WI38 (cell line): ENCODE measurements at regions not wholly inside any gene's neighbourhood (a gene's known extent, or its start where the extent isn't known, plus 50 kb on each side); places are given as distances from the start of the nearest gene placed in this dataset.
"Not testable (repeated sequence)": the region's sequence is repeated elsewhere in the genome, so short reads cannot be mapped to it uniquely, and the experiment has no call there.

Experiments
- H3K4me3 ChIP-seq: 2 replicates; pipeline ENCODE4 v1.5.1; 2011; ENCODE audit warnings: low read depth, mild to moderate bottlenecking, control low read depth, low read length
- TF ChIP-seq, protein P1 (sequence below): IDR thresholded peaks from 2 replicates; pipeline ENCODE4 v1.5.1; 2012; ENCODE audit warnings: low read depth, mild to moderate bottlenecking, control low read depth, low read length

DNA sequence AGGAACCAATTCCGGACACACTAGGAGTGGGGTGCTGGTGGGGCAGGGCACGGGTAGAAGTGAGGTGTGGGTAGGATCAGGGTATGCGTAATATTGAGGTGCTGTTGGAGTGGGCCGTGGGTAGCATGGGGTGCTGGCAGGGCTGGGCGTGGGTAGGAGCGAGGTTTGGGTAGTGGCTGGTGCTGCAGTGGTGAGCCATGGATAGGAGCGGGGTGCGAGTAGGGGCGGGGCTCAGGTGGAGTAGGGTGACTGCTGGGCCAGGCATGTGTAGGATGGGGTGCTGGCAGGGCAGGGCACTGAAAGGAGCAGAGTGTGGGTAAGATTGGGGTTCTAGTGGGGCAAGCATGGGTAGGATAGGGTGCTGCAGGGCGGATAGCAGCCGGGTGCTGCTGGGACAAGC is 114.2 kb upstream of the DUSP22 start:
- TF ChIP-seq, protein P1, sequence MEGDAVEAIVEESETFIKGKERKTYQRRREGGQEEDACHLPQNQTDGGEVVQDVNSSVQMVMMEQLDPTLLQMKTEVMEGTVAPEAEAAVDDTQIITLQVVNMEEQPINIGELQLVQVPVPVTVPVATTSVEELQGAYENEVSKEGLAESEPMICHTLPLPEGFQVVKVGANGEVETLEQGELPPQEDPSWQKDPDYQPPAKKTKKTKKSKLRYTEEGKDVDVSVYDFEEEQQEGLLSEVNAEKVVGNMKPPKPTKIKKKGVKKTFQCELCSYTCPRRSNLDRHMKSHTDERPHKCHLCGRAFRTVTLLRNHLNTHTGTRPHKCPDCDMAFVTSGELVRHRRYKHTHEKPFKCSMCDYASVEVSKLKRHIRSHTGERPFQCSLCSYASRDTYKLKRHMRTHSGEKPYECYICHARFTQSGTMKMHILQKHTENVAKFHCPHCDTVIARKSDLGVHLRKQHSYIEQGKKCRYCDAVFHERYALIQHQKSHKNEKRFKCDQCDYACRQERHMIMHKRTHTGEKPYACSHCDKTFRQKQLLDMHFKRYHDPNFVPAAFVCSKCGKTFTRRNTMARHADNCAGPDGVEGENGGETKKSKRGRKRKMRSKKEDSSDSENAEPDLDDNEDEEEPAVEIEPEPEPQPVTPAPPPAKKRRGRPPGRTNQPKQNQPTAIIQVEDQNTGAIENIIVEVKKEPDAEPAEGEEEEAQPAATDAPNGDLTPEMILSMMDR, result no peak
- H3K4me3 ChIP-seq, result no peak overlapping the region

DNA sequence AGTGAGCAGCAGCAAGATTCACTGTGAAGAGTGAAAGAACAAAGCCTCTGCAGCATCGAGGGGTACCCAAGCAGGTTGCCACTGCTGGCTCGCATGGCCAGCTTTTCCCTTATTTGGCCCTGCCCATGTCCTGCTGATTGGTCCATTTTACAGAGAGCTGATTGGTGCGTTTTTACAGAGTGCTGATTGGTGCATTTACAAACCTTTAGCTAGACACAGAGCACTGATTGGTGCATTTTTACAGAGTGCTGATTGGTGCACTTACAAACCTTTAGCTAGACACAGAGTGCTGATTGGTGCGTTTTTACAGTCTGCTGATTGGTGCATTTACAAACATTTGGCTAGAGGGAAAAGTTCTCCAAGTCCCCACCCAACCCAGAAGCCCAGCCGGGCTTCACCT is 113.4 kb upstream of the DUSP22 start:
- not testable (repeated sequence) for H3K4me3 ChIP-seq

DNA sequence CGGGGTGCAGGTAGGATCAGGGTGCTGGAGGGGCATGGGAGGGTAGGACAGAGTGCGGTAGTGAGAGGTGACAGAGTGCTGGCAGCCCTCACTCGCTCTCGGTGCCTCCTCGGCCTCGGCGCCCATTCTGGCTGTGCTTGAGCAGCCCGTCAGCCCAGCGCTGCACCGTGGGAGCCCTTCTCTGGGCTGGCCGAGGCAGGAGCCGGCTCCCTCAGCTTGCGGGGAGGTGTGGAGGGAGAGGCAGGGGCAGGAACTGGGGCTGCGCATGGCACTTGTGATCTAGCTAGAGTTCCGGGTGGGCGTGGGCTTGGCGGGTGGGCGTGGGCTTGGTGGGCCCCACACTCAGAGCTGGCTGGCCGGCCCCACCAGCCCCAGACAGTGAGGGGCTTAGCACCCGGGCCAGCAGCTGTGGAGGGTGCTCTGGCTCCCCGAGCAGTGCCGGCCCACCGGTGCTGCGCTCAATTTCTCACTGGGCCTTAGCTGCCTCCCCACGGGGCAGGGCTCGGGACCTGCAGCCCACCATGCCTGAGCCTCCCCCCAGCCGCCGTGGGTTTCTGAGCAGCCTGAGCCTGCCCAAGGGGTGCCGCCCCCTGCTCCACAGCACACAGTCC is 112.8 kb upstream of the DUSP22 start:
- no peak overlapping the region for H3K4me3 ChIP-seq
- TF ChIP-seq, protein P1, result no peak

DNA sequence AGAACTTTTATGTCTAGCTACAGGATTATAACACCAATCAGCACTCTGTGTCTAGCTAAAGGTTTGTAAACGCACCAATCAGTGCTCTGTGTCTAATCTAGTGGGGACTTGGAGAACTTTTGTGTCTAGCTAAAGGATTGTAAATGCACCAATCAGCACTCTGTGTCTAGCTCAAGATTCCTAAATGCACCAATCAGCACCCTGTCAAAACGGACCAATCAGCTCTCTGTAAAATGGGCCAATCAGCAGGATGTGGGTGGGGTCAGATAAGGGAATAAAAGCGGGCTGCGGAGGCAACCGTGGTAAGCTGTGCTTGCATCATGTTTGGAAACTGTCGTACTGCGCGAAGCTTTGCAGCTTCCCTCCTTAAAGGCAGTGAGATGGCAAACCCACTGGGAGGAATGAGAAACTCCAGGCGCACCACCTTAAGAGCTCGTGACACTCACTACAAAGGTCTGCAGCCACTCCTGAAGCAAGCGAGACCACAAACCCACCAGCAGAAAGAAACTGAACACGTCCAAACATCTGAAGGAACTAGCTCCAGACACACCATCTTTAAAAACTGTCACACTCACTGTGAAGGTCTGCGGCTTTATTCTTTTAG is 112.1 kb upstream of the DUSP22 start:
- not testable (repeated sequence) for H3K4me3 ChIP-seq

DNA sequence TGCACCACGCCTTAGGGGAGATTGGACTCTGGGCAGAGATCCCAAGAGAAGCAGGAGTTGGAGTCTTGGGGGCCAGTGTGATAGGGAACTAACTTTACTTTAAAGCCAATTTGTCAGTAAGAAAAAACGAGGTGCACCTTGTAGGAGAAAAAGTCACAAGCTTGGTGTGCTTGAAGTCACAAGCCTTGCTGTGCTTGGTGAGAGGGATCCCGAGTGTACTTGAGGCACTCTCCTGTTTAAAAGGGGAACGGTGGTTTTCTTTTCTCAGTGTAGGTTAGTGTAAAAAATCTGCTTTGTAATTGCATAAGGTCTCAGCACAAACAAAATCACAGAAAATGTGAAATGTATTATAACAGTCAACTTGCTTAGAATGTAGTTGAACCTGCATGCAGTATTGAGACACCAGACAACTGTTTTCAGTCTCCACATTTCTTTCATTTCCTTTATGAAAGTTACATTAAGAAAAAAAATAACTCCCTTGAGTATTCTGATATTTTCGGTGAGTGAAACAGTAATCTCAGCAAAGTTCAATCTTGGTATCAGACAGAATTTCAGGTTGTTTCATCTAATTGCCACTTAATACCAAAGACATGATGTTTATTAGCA is 111.1 kb upstream of the DUSP22 start:
- H3K4me3 ChIP-seq, result no peak overlapping the region
- TF ChIP-seq, protein P1, result no peak

GRCh38 chr6:183668-184067 is 108.6 kb upstream of the DUSP22 start:
- TF ChIP-seq, protein P1, result no peak
- H3K4me3 ChIP-seq, result no peak overlapping the region

DNA sequence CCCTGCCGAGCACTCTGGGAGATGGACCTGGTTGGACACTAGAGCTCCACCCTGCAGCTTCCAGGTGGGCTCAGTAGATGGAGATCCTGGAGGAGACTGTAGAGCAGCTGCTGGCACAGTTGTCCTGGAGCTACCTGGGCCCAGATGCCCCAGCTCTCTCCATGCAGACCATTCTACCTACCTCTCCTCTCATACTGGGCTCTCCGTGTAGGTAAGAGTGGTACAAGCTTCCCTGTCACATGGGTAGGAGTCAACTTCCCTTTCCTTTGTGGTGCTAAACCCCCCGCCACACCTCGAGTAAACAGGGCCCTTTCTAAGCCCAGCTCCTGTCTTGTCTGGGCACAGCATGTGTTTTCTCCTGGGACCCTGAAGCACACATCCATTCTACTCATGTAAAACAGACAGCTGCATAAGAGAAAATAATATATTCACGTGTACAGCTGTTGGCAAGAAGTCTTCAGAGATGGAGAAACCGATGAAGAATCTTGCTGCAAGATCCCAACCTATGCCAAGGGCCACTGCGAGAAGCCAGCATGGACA is 108.1 kb upstream of the DUSP22 start:
- TF ChIP-seq, protein P1, result no peak
- no peak overlapping the region for H3K4me3 ChIP-seq

DNA sequence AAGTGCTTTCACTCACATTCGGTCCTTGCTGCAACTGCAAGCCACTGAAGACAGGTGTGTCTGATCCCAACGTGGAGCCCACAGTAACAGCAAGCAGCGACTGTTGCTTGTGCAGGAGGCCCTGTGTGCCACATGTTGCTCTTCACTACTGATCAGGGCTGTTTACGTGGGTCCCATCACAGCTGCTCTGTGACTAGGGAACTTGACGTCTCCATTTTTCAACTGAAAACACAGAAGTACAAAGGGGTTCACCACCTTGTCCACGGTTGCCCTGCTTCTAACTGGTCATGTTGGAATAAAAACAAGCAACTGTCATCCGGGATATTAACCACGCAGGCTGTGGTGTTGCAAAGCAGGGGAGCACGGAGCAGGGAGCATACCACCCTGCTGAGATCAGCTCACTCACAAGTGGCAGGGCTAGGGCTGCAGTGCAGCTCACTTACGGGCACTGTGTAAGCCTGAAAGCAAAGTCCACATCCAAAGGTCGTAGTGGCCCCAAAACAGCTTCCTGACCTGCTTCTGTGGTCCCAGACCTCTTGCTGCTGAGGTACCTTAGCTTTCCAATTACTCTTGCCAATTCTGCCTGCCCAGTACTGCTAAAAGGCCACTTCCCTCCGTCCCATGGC is 105.8 kb upstream of the DUSP22 start:
- H3K4me3 ChIP-seq, result no peak overlapping the region
- TF ChIP-seq, protein P1, result no peak
